CD14-positive monocyte (primary cell): ENCODE measurements at regions not wholly inside any gene's neighbourhood (a gene's known extent, or its start where the extent isn't known, plus 50 kb on each side); places are given as distances from the start of the nearest gene placed in this dataset.

Experiments used
- DNase-seq, 3 donors: peaks; one replicate each; pipeline ENCODE4 v3.0.0-alpha.2; 2011 to 2022
- H2AFZ ChIP-seq: 2 replicates; pipeline ENCODE4 v1.6.0; 2012; ENCODE audit warnings: mild to moderate bottlenecking, low read depth, low read length, inconsistent platforms; ENCODE audit not compliant: insufficient read depth, poor library complexity, severe bottlenecking
- H3K27ac ChIP-seq, 2 donors: 1 replicate in 1 of 2; 2 replicates in 1 of 2; pipeline ENCODE4 v1.5.1; 2012 to 2013; ENCODE audit warnings: low read length in 2 of 2, control low read depth in 1 of 2, inconsistent platforms in 1 of 2, low read depth in 1 of 2, mild to moderate bottlenecking in 1 of 2
- H3K27me3 ChIP-seq, 2 donors: one replicate each; pipeline versions ENCODE4 v1.6.0 to v1.6.1; 2011 to 2013; ENCODE audit warnings: low read length in 2 of 2; ENCODE audit not compliant: control insufficient read depth in 2 of 2, insufficient read depth in 2 of 2
- H3K36me3 ChIP-seq, 2 donors: replicated peaks in 1 of 2; 1 replicate in 1 of 2; 2 replicates in 1 of 2; pipeline versions ENCODE4 v1.5.1 to v1.6.1; 2012 to 2013; ENCODE audit warnings: low read length in 2 of 2, control low read depth in 1 of 2, inconsistent platforms in 1 of 2, mild to moderate bottlenecking in 1 of 2; ENCODE audit not compliant: insufficient read depth in 2 of 2, control insufficient read depth in 1 of 2
- H3K4me1 ChIP-seq, 2 donors: 1 replicate in 1 of 2; 2 replicates in 1 of 2; pipeline versions ENCODE4 v1.5.1 to v1.6.1; 2012 to 2013; ENCODE audit warnings: low read length in 2 of 2, control low read depth in 1 of 2, inconsistent platforms in 1 of 2, mild to moderate bottlenecking in 1 of 2, moderate library complexity in 1 of 2; ENCODE audit not compliant: insufficient read depth in 2 of 2, control insufficient read depth in 1 of 2
- H3K4me2 ChIP-seq: replicated peaks from 2 replicates; pipeline ENCODE3; 2012; ENCODE audit warnings: low read length, moderate library complexity, mild to moderate bottlenecking; ENCODE audit not compliant: poor library complexity, severe bottlenecking; ENCODE audit errors: extremely low read depth
- H3K4me3 ChIP-seq, 3 experiments: fragments of 200-600 bp in 1 of 3; sonication (generic) in 1 of 3; replicated peaks in 1 of 3; 1 replicate in 2 of 3; 2 replicates in 1 of 3; pipeline ENCODE4 v1.5.1; 2011 to 2013; ENCODE audit warnings: low read length in 3 of 3, mild to moderate bottlenecking in 3 of 3, control low read depth in 2 of 3, low read depth in 2 of 3, inconsistent platforms in 1 of 3, moderate library complexity in 1 of 3
- H3K79me2 ChIP-seq: 2 replicates; pipeline ENCODE4 v1.6.0; 2012; ENCODE audit warnings: mild to moderate bottlenecking, control low read depth, inconsistent platforms, low read length, moderate library complexity; ENCODE audit not compliant: insufficient read depth
- H3K9ac ChIP-seq: 2 replicates; pipeline ENCODE4 v1.6.0; 2017; ENCODE audit warnings: low read length, mild to moderate bottlenecking; ENCODE audit not compliant: insufficient read depth, poor library complexity, severe bottlenecking
- H3K9me3 ChIP-seq, 2 donors: replicated peaks in 1 of 2; 1 replicate in 1 of 2; 2 replicates in 1 of 2; pipeline versions ENCODE4 v1.5.1 to v1.6.1; 2012 to 2013; ENCODE audit warnings: low read length in 2 of 2, control low read depth in 1 of 2; ENCODE audit not compliant: control insufficient read depth in 1 of 2, insufficient read depth in 1 of 2
- H4K20me1 ChIP-seq: 2 replicates; pipeline ENCODE4 v1.6.0; 2012; ENCODE audit warnings: mild to moderate bottlenecking, low read length, control low read depth, moderate library complexity; ENCODE audit not compliant: insufficient read depth
- H3K27ac Mint-ChIP-seq, 7 donors: one replicate each; pipeline ENCODE4 v1.8.0; 2020; ENCODE audit warnings: mild to moderate bottlenecking in 7 of 7, mixed read lengths in 7 of 7, moderate library complexity in 6 of 7, inconsistent platforms in 2 of 7
- H3K27me3 Mint-ChIP-seq, 3 donors: one replicate each; pipeline ENCODE4 v1.8.0; 2021 to 2022; ENCODE audit warnings: low read depth in 3 of 3, mild to moderate bottlenecking in 3 of 3, mixed read lengths in 3 of 3, moderate library complexity in 3 of 3, inconsistent platforms in 1 of 3
- H3K36me3 Mint-ChIP-seq, 2 donors: one replicate each; pipeline ENCODE4 v1.8.0; 2020; ENCODE audit warnings: mixed read lengths in 2 of 2, inconsistent platforms in 1 of 2, mild to moderate bottlenecking in 1 of 2
- H3K4me1 Mint-ChIP-seq: one replicate; pipeline ENCODE4 v1.8.0; 2020; ENCODE audit warnings: mild to moderate bottlenecking, mixed read lengths
- H3K4me3 Mint-ChIP-seq, 2 donors: one replicate each; pipeline ENCODE4 v1.8.0; 2020; ENCODE audit warnings: mild to moderate bottlenecking in 2 of 2, mixed read lengths in 2 of 2, moderate library complexity in 1 of 2
- H3K9me3 Mint-ChIP-seq, 7 donors: one replicate each; pipeline ENCODE4 v1.8.0; 2020 to 2022; ENCODE audit warnings: mixed read lengths in 7 of 7, mild to moderate bottlenecking in 6 of 7, moderate library complexity in 6 of 7, inconsistent platforms in 2 of 7
- CTCF ChIP-seq: fragments of 200-600 bp; IDR thresholded peaks from one replicate; pipeline ENCODE4 v1.8.0; 2022; ENCODE audit warnings: antibody characterized with exemption, mild to moderate bottlenecking
- WGBS: methylation state at CpG from one replicate; pipeline ENCODE4 v1.1.5; 2013; ENCODE audit warnings: missing lambda C conversion rate; ENCODE audit not compliant: insufficient coverage; 5-methylcytosine and 5-hydroxymethylcytosine counted together
- intact Hi-C, 2 donors: fragments of 100-400 bp; cut with micrococcal nuclease; formaldehyde crosslinking; loops; one replicate each; pipeline versions ENCODE4 v1.15.0 to v1.15.1; 2023

- no peak overlapping the region for H3K9ac ChIP-seq
- Mint-ChIP-seq H3K4me1 (no peaks in the 10 kb centered on the region), H3K4me3 (no peak overlapping the region), H3K9me3 (peaks cover 5 to 13% (median 10%) of the 10 kb centered on the region in 7 donors), H3K27ac (no peak overlapping the region), H3K36me3 (no peaks in the 10 kb centered on the region), H3K27me3 (peaks cover 2 to 6% (median 6%) of the 10 kb centered on the region in 3 donors)
- no peak overlapping the region for H3K4me2 ChIP-seq
- 76% methylated on average over 2 of the region's 4 CpGs for WGBS
- H3K4me3 ChIP-seq, result no peak overlapping the region
- intact Hi-C loops, result no loop called here
- H3K4me1 ChIP-seq, result no peaks in the 10 kb centered on the region
- H3K9me3 ChIP-seq, result peaks cover 5 to 8% of the 10 kb centered on the region in 2 donors
- no peaks in the 10 kb centered on the region for H3K27me3 ChIP-seq
- TF ChIP-seq CTCF, result no peak
- no peaks in the 10 kb centered on the region for H4K20me1 ChIP-seq
- H3K27ac ChIP-seq, result no peak overlapping the region
- no peak for DNase-seq
- no peaks in the 10 kb centered on the region for H3K79me2 ChIP-seq
- H2AFZ ChIP-seq, result no peak overlapping the region
- H3K36me3 ChIP-seq, result no peaks in the 10 kb centered on the region
These were observed 145.6 kb downstream of the METTL4 start for GRCh38 chr18:2425426-2426317.

- Mint-ChIP-seq H3K4me1 (no peaks in the 10 kb centered on the region), H3K4me3 (no peak overlapping the region), H3K36me3 (no peaks in the 10 kb centered on the region), H3K9me3 (peaks cover 5 to 14% (median 8%) of the 10 kb centered on the region in 7 donors), H3K27me3 (peaks cover 0 to 13% (median 6%) of the 10 kb centered on the region in 3 donors), H3K27ac (no peak overlapping the region)
- no peak overlapping the region for H2AFZ ChIP-seq
- H4K20me1 ChIP-seq, result no peaks in the 10 kb centered on the region
- H3K9me3 ChIP-seq, result peaks cover 5 to 8% of the 10 kb centered on the region in 2 donors
- intact Hi-C loops, result no loop called here
- H3K9ac ChIP-seq, result no peak overlapping the region
- no peaks in the 10 kb centered on the region for H3K36me3 ChIP-seq
- H3K4me3 ChIP-seq, result no peak overlapping the region
- no peak overlapping the region for H3K4me2 ChIP-seq
- no peaks in the 10 kb centered on the region for H3K4me1 ChIP-seq
- no peaks in the 10 kb centered on the region for H3K79me2 ChIP-seq
- no peak overlapping the region for H3K27ac ChIP-seq
- peaks cover 2 to 3% of the 10 kb centered on the region in 2 donors for H3K27me3 ChIP-seq
- no peak for TF ChIP-seq CTCF
- no peak for DNase-seq
These were observed 141.1 kb downstream of the METTL4 start for GRCh38 chr18:2430191-2430590.
